GM23338 (cell line): ENCODE measurements at regions not wholly inside any gene's neighbourhood (a gene's known extent, or its start where the extent isn't known, plus 50 kb on each side); places are given as distances from the start of the nearest gene placed in this dataset.

Experiments
- CREB1 ChIP-seq: fragments of 250-450 bp; sonication (Bioruptor Pico); IDR thresholded peaks from 2 replicates; pipeline ENCODE4 v1.5.0; 2020; ENCODE audit warnings: low read depth, mild to moderate bottlenecking, moderate library complexity
- EZH2 ChIP-seq: fragments of 200-600 bp; sonication (generic); IDR thresholded peaks from one replicate; pipeline ENCODE4 v1.8.0; 2017; ENCODE audit warnings: antibody characterized with exemption, mild to moderate bottlenecking, low read depth; ENCODE audit not compliant: unreplicated experiment
- EZH2phosphoT487 ChIP-seq: fragments of 200-600 bp; sonication (generic); IDR thresholded peaks from one replicate; pipeline ENCODE4 v1.8.1; 2018; ENCODE audit warnings: antibody characterized with exemption; ENCODE audit not compliant: unreplicated experiment
- JUNB ChIP-seq: IDR thresholded peaks from one replicate; pipeline ENCODE4 v1.6.1; 2016; ENCODE audit warnings: antibody characterized with exemption; ENCODE audit not compliant: unreplicated experiment
- NANOG ChIP-seq: IDR thresholded peaks from 2 replicates; pipeline ENCODE4 v1.6.1; 2016; ENCODE audit warnings: antibody characterized with exemption, borderline replicate concordance
- POLR2AphosphoS5 ChIP-seq: IDR thresholded peaks from 2 replicates; pipeline ENCODE4 v1.6.1; 2016; ENCODE audit warnings: antibody characterized with exemption, low read depth
- REST ChIP-seq: IDR thresholded peaks from one replicate; pipeline ENCODE4 v1.6.1; 2018; ENCODE audit warnings: antibody characterized with exemption; ENCODE audit not compliant: unreplicated experiment
- STAT1 ChIP-seq: IDR thresholded peaks from one replicate; pipeline ENCODE4 v1.6.1; 2016; ENCODE audit warnings: antibody characterized with exemption; ENCODE audit not compliant: unreplicated experiment
- ZNF114 ChIP-seq: fragments of 250-450 bp; sonication (Bioruptor Pico); IDR thresholded peaks from 2 replicates; pipeline ENCODE4 v1.5.0; 2020; ENCODE audit warnings: mild to moderate bottlenecking, moderate library complexity
- ZNF331 ChIP-seq: fragments of 250-450 bp; sonication (Bioruptor Pico); IDR thresholded peaks from 2 replicates; pipeline ENCODE4 v1.5.0; 2020; ENCODE audit warnings: low read depth, mild to moderate bottlenecking, moderate library complexity
- TF ChIP-seq, protein P1 (sequence below), 2 experiments: fragments of 200-600 bp in 1 of 2; sonication (generic) in 1 of 2; conservative IDR thresholded peaks; 2 replicates each; pipeline versions ENCODE4 v1.5.1 to v1.6.1; 2016 to 2017; ENCODE audit warnings: antibody characterized with exemption in 2 of 2, low read depth in 2 of 2, mild to moderate bottlenecking in 2 of 2, moderate library complexity in 1 of 2
- TF ChIP-seq, protein P2 (sequence below): IDR thresholded peaks from 2 replicates; pipeline ENCODE4 v1.6.1; 2016; ENCODE audit warnings: antibody characterized with exemption
- TF ChIP-seq, protein P3 (sequence below): fragments of 250-450 bp; sonication (Bioruptor Pico); IDR thresholded peaks from 2 replicates; pipeline ENCODE4 v1.5.0; 2020; ENCODE audit warnings: mild to moderate bottlenecking, moderate library complexity

GRCh38 chr10:4396401-4397283 lies 429.4 kb upstream of the AKR1E2 start:
- TF ChIP-seq EZH2 (no peak), CREB1 (CRISPR knock-in tag) (no peak), EZH2phosphoT487 (no peak), POLR2AphosphoS5 (no peak), REST (no peak), STAT1 (no peak), JUNB (no peak), NANOG (no peak), ZNF331 (no peak), ZNF114 (CRISPR knock-in tag) (no peak)
- TF ChIP-seq, protein P1, sequence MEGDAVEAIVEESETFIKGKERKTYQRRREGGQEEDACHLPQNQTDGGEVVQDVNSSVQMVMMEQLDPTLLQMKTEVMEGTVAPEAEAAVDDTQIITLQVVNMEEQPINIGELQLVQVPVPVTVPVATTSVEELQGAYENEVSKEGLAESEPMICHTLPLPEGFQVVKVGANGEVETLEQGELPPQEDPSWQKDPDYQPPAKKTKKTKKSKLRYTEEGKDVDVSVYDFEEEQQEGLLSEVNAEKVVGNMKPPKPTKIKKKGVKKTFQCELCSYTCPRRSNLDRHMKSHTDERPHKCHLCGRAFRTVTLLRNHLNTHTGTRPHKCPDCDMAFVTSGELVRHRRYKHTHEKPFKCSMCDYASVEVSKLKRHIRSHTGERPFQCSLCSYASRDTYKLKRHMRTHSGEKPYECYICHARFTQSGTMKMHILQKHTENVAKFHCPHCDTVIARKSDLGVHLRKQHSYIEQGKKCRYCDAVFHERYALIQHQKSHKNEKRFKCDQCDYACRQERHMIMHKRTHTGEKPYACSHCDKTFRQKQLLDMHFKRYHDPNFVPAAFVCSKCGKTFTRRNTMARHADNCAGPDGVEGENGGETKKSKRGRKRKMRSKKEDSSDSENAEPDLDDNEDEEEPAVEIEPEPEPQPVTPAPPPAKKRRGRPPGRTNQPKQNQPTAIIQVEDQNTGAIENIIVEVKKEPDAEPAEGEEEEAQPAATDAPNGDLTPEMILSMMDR (conservative IDR thresholded peaks at IDR 0.05; ENCODE audit: low read depth in 2 of 2) = no peak
- TF ChIP-seq, protein P2, sequence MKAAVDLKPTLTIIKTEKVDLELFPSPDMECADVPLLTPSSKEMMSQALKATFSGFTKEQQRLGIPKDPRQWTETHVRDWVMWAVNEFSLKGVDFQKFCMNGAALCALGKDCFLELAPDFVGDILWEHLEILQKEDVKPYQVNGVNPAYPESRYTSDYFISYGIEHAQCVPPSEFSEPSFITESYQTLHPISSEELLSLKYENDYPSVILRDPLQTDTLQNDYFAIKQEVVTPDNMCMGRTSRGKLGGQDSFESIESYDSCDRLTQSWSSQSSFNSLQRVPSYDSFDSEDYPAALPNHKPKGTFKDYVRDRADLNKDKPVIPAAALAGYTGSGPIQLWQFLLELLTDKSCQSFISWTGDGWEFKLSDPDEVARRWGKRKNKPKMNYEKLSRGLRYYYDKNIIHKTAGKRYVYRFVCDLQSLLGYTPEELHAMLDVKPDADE = no peak
- TF ChIP-seq, protein P3, sequence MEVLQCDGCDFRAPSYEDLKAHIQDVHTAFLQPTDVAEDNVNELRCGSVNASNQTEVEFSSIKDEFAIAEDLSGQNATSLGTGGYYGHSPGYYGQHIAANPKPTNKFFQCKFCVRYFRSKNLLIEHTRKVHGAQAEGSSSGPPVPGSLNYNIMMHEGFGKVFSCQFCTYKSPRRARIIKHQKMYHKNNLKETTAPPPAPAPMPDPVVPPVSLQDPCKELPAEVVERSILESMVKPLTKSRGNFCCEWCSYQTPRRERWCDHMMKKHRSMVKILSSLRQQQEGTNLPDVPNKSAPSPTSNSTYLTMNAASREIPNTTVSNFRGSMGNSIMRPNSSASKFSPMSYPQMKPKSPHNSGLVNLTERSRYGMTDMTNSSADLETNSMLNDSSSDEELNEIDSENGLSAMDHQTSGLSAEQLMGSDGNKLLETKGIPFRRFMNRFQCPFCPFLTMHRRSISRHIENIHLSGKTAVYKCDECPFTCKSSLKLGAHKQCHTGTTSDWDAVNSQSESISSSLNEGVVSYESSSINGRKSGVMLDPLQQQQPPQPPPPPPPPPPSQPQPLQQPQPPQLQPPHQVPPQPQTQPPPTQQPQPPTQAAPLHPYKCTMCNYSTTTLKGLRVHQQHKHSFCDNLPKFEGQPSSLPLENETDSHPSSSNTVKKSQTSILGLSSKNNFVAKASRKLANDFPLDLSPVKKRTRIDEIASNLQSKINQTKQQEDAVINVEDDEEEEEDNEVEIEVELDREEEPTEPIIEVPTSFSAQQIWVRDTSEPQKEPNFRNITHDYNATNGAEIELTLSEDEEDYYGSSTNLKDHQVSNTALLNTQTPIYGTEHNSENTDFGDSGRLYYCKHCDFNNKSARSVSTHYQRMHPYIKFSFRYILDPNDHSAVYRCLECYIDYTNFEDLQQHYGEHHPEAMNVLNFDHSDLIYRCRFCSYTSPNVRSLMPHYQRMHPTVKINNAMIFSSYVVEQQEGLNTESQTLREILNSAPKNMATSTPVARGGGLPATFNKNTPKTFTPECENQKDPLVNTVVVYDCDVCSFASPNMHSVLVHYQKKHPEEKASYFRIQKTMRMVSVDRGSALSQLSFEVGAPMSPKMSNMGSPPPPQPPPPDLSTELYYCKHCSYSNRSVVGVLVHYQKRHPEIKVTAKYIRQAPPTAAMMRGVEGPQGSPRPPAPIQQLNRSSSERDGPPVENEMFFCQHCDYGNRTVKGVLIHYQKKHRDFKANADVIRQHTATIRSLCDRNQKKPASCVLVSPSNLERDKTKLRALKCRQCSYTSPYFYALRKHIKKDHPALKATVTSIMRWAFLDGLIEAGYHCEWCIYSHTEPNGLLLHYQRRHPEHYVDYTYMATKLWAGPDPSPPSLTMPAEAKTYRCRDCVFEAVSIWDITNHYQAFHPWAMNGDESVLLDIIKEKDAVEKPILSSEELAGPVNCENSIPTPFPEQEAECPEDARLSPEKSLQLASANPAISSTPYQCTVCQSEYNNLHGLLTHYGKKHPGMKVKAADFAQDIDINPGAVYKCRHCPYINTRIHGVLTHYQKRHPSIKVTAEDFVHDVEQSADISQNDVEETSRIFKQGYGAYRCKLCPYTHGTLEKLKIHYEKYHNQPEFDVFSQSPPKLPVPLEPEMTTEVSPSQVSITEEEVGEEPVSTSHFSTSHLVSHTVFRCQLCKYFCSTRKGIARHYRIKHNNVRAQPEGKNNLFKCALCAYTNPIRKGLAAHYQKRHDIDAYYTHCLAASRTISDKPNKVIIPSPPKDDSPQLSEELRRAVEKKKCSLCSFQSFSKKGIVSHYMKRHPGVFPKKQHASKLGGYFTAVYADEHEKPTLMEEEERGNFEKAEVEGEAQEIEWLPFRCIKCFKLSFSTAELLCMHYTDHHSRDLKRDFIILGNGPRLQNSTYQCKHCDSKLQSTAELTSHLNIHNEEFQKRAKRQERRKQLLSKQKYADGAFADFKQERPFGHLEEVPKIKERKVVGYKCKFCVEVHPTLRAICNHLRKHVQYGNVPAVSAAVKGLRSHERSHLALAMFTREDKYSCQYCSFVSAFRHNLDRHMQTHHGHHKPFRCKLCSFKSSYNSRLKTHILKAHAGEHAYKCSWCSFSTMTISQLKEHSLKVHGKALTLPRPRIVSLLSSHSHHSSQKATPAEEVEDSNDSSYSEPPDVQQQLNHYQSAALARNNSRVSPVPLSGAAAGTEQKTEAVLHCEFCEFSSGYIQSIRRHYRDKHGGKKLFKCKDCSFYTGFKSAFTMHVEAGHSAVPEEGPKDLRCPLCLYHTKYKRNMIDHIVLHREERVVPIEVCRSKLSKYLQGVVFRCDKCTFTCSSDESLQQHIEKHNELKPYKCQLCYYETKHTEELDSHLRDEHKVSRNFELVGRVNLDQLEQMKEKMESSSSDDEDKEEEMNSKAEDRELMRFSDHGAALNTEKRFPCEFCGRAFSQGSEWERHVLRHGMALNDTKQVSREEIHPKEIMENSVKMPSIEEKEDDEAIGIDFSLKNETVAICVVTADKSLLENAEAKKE (CRISPR knock-in tag) = no peak
